Upper lobe of right lung (tissue), 1 donor: ENCODE measurements at regions not wholly inside any gene's neighbourhood (a gene's known extent, or its start where the extent isn't known, plus 50 kb on each side); places are given as distances from the start of the nearest gene placed in this dataset.

Source experiments
- ATAC-seq: fragments of 200-7000 bp; cut with Tn5 transposase; one replicate; pipeline ENCODE4 v1.9.1; 2020; ENCODE audit warnings: mild to moderate bottlenecking, moderate library complexity
- DNase-seq: peaks from one replicate; pipeline ENCODE4 v3.0.0-alpha.2; 2020
- H3K27ac ChIP-seq: fragments of 200-600 bp; one replicate; pipeline ENCODE4 v1.8.0; 2022
- H3K27me3 ChIP-seq: fragments of 200-600 bp; one replicate; pipeline ENCODE4 v1.8.0; 2022; ENCODE audit warnings: mild to moderate bottlenecking
- H3K36me3 ChIP-seq: fragments of 200-600 bp; one replicate; pipeline ENCODE4 v1.8.0; 2022
- H3K4me1 ChIP-seq: fragments of 200-600 bp; one replicate; pipeline ENCODE4 v1.8.0; 2022
- H3K4me3 ChIP-seq: fragments of 200-600 bp; one replicate; pipeline ENCODE4 v1.8.0; 2022; ENCODE audit warnings: mild to moderate bottlenecking
- H3K9me3 ChIP-seq: fragments of 200-600 bp; one replicate; pipeline ENCODE4 v1.8.0; 2022
- CTCF ChIP-seq: fragments of 200-600 bp; IDR thresholded peaks from one replicate; pipeline ENCODE4 v1.8.0; 2022; ENCODE audit warnings: antibody characterized with exemption
- intact Hi-C: fragments of 100-400 bp; cut with DNase I; formaldehyde crosslinking; loops from one replicate; pipeline ENCODE4 v1.11.0; 2022
- donor health status: DM: no; HTN: yes; CAD: no; lungs with severe emphysema.

GRCh38 chr2:234845602-234846590, 105.9 kb upstream of the SH3BP4 start:
- intact Hi-C loops, result no loop called here
- ATAC-seq (no peak), DNase-seq (no peak)
- no peak for TF ChIP-seq CTCF
- Histone ChIP-seq H3K36me3 (no peaks in the 10 kb centered on the region), H3K4me1 (no peaks in the 10 kb centered on the region), H3K4me3 (no peak overlapping the region), H3K27ac (no peak overlapping the region), H3K9me3 (no peaks in the 10 kb centered on the region), H3K27me3 (no peaks in the 10 kb centered on the region)

- ATAC-seq (no peak), DNase-seq (no peak)
- no peak overlapping the region for H3K4me3 ChIP-seq
- H3K27me3 ChIP-seq, result no peaks in the 10 kb centered on the region
- no peak for TF ChIP-seq CTCF
- H3K9me3 ChIP-seq, result no peaks in the 10 kb centered on the region
- H3K4me1 ChIP-seq, result no peaks in the 10 kb centered on the region
- no peak overlapping the region for H3K27ac ChIP-seq
- intact Hi-C loops, result no loop called here
- H3K36me3 ChIP-seq, result no peaks in the 10 kb centered on the region
Observed at GRCh38 chr2:234843411-234843810, 108.4 kb upstream of the SH3BP4 start.

GRCh38 chr2:234842753-234843152, 109.1 kb upstream of the SH3BP4 start:
- DNase-seq (no peak), ATAC-seq (no peak)
- H3K27me3 ChIP-seq, result no peaks in the 10 kb centered on the region
- no peaks in the 10 kb centered on the region for H3K4me1 ChIP-seq
- TF ChIP-seq CTCF, result no peak
- no peaks in the 10 kb centered on the region for H3K36me3 ChIP-seq
- no peaks in the 10 kb centered on the region for H3K9me3 ChIP-seq
- no peak overlapping the region for H3K4me3 ChIP-seq
- no peak overlapping the region for H3K27ac ChIP-seq
- intact Hi-C loops, result no loop called here

- H3K36me3 ChIP-seq, result no peaks in the 10 kb centered on the region
- no peaks in the 10 kb centered on the region for H3K27me3 ChIP-seq
- DNase-seq (no peak), ATAC-seq (no peak)
- H3K4me3 ChIP-seq, result no peak overlapping the region
- H3K27ac ChIP-seq, result no peak overlapping the region
- H3K4me1 ChIP-seq, result no peaks in the 10 kb centered on the region
- no peak for TF ChIP-seq CTCF
- no peaks in the 10 kb centered on the region for H3K9me3 ChIP-seq
- intact Hi-C loops, result no loop called here
Observed at GRCh38 chr2:234841321-234842015, 110.3 kb upstream of the SH3BP4 start.

GRCh38 chr2:234840336-234840735, 111.5 kb upstream of the SH3BP4 start:
- no peak for TF ChIP-seq CTCF
- H3K4me3 ChIP-seq, result no peak overlapping the region
- no peak overlapping the region for H3K27ac ChIP-seq
- DNase-seq, result no peak
- H3K9me3 ChIP-seq, result no peaks in the 10 kb centered on the region
- H3K27me3 ChIP-seq, result no peaks in the 10 kb centered on the region
- H3K36me3 ChIP-seq, result no peaks in the 10 kb centered on the region
- H3K4me1 ChIP-seq, result no peaks in the 10 kb centered on the region
- intact Hi-C loops, result no loop called here
- no peak for ATAC-seq
